ENCODE measurements at regions not wholly inside any gene's neighbourhood (a gene's known extent, or its start where the extent isn't known, plus 50 kb on each side); places are given as distances from the start of the nearest gene placed in this dataset.

DNA sequence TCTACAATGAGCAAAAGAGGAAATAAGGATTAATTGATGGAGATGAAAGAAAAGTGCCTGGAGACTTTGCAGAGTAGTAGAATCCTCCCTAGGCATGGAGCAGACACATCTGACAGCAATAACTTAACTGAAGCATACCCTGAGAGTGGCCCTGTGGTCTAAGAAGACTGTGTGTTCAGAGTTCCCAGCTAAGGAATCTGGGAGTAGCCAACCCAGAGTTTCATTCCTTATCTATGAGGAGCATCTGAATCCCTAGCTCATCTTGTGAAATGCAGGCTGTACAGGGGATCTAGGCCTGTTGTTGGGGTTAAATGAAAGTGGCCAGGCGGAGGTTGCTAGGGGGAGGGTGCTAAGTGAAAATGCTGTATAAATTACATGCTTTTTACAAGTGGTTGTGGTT lies 233.1 kb upstream of the FBXL7 start:
- Histone ChIP-seq H4K20me1 (replicated peaks in 1 of 2; ENCODE audit: control insufficient read depth in 1 of 2, insufficient read depth in 2 of 2, low read length in 2 of 2) (no peaks in the 10 kb centered on the region), H2BK120ac (replicated peaks; ENCODE audit: low read depth, low read length) (no peak overlapping the region), H3K79me1 (ENCODE audit: low read depth, low read length) (no peaks in the 10 kb centered on the region), H3K4me1 (replicated peaks in 1 of 4; ENCODE audit: control insufficient read depth in 3 of 4, insufficient read depth in 4 of 4, low read length in 3 of 4) (peaks cover 0 to 7% (median 2%) of the 10 kb centered on the region in 4 experiments; a peak in 3 of 7 replicates), H2BK20ac (ENCODE audit: low read length) (no peak overlapping the region), H4K91ac (replicated peaks; ENCODE audit: insufficient read length, low read length) (no peak overlapping the region), H4K8ac (ENCODE audit: extremely low read depth, insufficient read depth, low read length) (no peak overlapping the region), H2BK15ac (ENCODE audit: low read length) (no peak overlapping the region), H3K79me2 (ENCODE audit: control insufficient read depth in 1 of 2, insufficient read depth in 2 of 2, low read length in 2 of 2) (no peaks in the 10 kb centered on the region), H3K27ac (ENCODE audit: low read depth, low read length) (no peak overlapping the region), H3K27me3 (replicated peaks in 1 of 4; ENCODE audit: control insufficient read depth in 3 of 4, extremely low read depth in 1 of 4, insufficient read depth in 3 of 4, low read length in 3 of 4) (no peaks in the 10 kb centered on the region; a peak in 1 of 7 replicates), H3K18ac (ENCODE audit: extremely low read depth, low read length) (no peak overlapping the region), H3K23me2 (ENCODE audit: low read depth, low read length) (no peaks in the 10 kb centered on the region), H3K4me2 (ENCODE audit: insufficient read depth in 1 of 2, low read depth in 2 of 2, low read length in 2 of 2) (no peak overlapping the region), H2BK5ac (ENCODE audit: low read depth, low read length) (no peak overlapping the region), H2BK12ac (ENCODE audit: low read depth, low read length) (no peak overlapping the region), H3K9me3 (ENCODE audit: insufficient read depth in 2 of 2, low read depth in 1 of 2, low read length in 1 of 2) (no peaks in the 10 kb centered on the region), H4K5ac (ENCODE audit: insufficient read length, low read depth, low read length) (no peak overlapping the region), H3K4me3 (ENCODE audit: extremely low read depth in 1 of 4, insufficient read depth in 2 of 4, low read depth in 3 of 4, low read length in 4 of 4) (no peak overlapping the region), H3K14ac (ENCODE audit: insufficient read length) (no peak overlapping the region), H3K23ac (ENCODE audit: insufficient read length) (no peak overlapping the region), H3K36me3 (ENCODE audit: control insufficient read depth in 2 of 4, insufficient read depth in 4 of 4, low read length in 3 of 4) (no peaks in the 10 kb centered on the region), H3K4ac (replicated peaks; ENCODE audit: insufficient read length, low read depth, low read length) (no peak overlapping the region), H3K56ac (replicated peaks; ENCODE audit: insufficient read length, low read depth, low read length) (no peak overlapping the region), H2AK5ac (ENCODE audit: low read depth, low read length) (no peak overlapping the region), H2AFZ (ENCODE audit: low read length) (no peak overlapping the region), H3K9ac (replicated peaks in 1 of 4; ENCODE audit: extremely low read depth in 1 of 4, low read depth in 3 of 4, low read length in 3 of 4) (no peak overlapping the region)
- CTCF ChIA-PET (ENCODE audit: partially characterized antibody): interaction anchor here (1.2 kb wide), 1 partner anchor 24 kb away, joined by 3 read pairs; no protein-coding TSS in a partner anchor
- POLR2A ChIA-PET (ENCODE audit: partially characterized antibody): no interaction called here
- 87% methylated on average over 1 of the region's 1 CpG; no CpG with 5 or more reads in 1 of the 2 experiments for WGBS, 2 experiments (ENCODE audit: extremely low coverage in 1 of 2, insufficient coverage in 1 of 2, insufficient read length in 1 of 2, insufficient replicate concordance in 2 of 2, low coverage in 1 of 2, low lambda C conversion rate in 2 of 2, missing lambda C conversion rate in 1 of 2)
- no peak for FAIRE-seq
- TF ChIP-seq SAP30 (IDR thresholded peaks at IDR 0.05; ENCODE audit: insufficient read depth, insufficient replicate concordance, low read length): no peak
- TF ChIP-seq SIN3A (conservative IDR thresholded peaks at IDR 0.05 in 1 of 2, IDR thresholded peaks at IDR 0.05 in 1 of 2; ENCODE audit: low read depth in 1 of 2, low read length in 2 of 2): no peak
- TF ChIP-seq, protein P1, sequence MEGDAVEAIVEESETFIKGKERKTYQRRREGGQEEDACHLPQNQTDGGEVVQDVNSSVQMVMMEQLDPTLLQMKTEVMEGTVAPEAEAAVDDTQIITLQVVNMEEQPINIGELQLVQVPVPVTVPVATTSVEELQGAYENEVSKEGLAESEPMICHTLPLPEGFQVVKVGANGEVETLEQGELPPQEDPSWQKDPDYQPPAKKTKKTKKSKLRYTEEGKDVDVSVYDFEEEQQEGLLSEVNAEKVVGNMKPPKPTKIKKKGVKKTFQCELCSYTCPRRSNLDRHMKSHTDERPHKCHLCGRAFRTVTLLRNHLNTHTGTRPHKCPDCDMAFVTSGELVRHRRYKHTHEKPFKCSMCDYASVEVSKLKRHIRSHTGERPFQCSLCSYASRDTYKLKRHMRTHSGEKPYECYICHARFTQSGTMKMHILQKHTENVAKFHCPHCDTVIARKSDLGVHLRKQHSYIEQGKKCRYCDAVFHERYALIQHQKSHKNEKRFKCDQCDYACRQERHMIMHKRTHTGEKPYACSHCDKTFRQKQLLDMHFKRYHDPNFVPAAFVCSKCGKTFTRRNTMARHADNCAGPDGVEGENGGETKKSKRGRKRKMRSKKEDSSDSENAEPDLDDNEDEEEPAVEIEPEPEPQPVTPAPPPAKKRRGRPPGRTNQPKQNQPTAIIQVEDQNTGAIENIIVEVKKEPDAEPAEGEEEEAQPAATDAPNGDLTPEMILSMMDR (IDR thresholded peaks at IDR 0.05; ENCODE audit: control extremely low read depth in 1 of 3, insufficient read depth in 1 of 3, low read depth in 1 of 3, low read length in 3 of 3): no peak
- TF ChIP-seq EGR1 (IDR thresholded peaks at IDR 0.05; ENCODE audit: borderline replicate concordance, low read depth, low read length): no peak
- DNase-seq (ENCODE audit: low read depth in 1 of 2, low spot score in 2 of 2): no peak

Measured in H1 (cell line).